BJ (cell line): ENCODE measurements at regions not wholly inside any gene's neighbourhood (a gene's known extent, or its start where the extent isn't known, plus 50 kb on each side); places are given as distances from the start of the nearest gene placed in this dataset.

Experiments used
- CTCF ChIA-PET: fragments of 350-600 bp; formaldehyde crosslinking; extraction: SDS; loops from one replicate; lab custom pipeline; 2021; ENCODE audit warnings: antibody characterized with exemption, inconsistent platforms; lab: Yijun Ruan, JAX
- POLR2A ChIA-PET: fragments of 300-600 bp; sonication (Branson Sonifier 250); formaldehyde crosslinking; extraction: SDS; loops from one replicate; lab custom pipeline; 2021; ENCODE audit warnings: antibody characterized with exemption; lab: Charles Lee
- DNase-seq: peaks from one replicate; pipeline ENCODE4 v3.0.0-alpha.2; 2011; ENCODE audit warnings: low read depth
- H3K27me3 ChIP-seq: 2 replicates; pipeline ENCODE4 v1.6.0; 2011; ENCODE audit warnings: low read length; ENCODE audit not compliant: control insufficient read depth, insufficient read depth
- H3K36me3 ChIP-seq: 2 replicates; pipeline ENCODE4 v1.5.1; 2011; ENCODE audit warnings: low read length; ENCODE audit not compliant: control insufficient read depth, insufficient read depth
- H3K4me3 ChIP-seq: 2 replicates; pipeline ENCODE4 v1.5.1; 2011; ENCODE audit warnings: low read depth, mild to moderate bottlenecking, control low read depth, low read length
- CTCF ChIP-seq: IDR thresholded peaks from 2 replicates; pipeline ENCODE4 v1.5.1; 2011; ENCODE audit warnings: low read depth, mild to moderate bottlenecking, control low read depth, inconsistent platforms, low read length, moderate library complexity; ENCODE audit not compliant: insufficient read depth

GRCh38 chr7:41145656-41146055 is 557.2 kb downstream of the INHBA start:
- CTCF ChIA-PET, result no interaction called here
- DNase-seq, result no peak
- POLR2A ChIA-PET, result no interaction called here
- no peaks in the 10 kb centered on the region for H3K36me3 ChIP-seq
- H3K4me3 ChIP-seq, result no peak overlapping the region
- H3K27me3 ChIP-seq, result no peaks in the 10 kb centered on the region
- TF ChIP-seq CTCF, result no peak

GRCh38 chr7:41142904-41143473 is 559.9 kb downstream of the INHBA start:
- CTCF ChIA-PET, result interaction anchor here (1.8 kb wide), 1 partner anchor 13 kb away, joined by 5 read pairs; no protein-coding TSS in a partner anchor
- POLR2A ChIA-PET, result interaction anchor here (0.6 kb wide), 1 partner anchor 60 kb away, joined by 3 read pairs; no protein-coding TSS in a partner anchor
- peak; percentile 70 for DNase-seq

GRCh38 chr7:41139789-41140188 is 563.1 kb downstream of the INHBA start:
- Histone ChIP-seq H3K27me3 (no peaks in the 10 kb centered on the region), H3K36me3 (no peaks in the 10 kb centered on the region), H3K4me3 (no peak overlapping the region)
- POLR2A ChIA-PET, result no interaction called here
- no peak for TF ChIP-seq CTCF
- DNase-seq, result no peak
- CTCF ChIA-PET, result no interaction called here

More at GRCh38 chr7:41142904-41143473, 559.9 kb downstream of the INHBA start:
- no peak for TF ChIP-seq CTCF
- Histone ChIP-seq H3K27me3 (no peaks in the 10 kb centered on the region), H3K36me3 (no peaks in the 10 kb centered on the region), H3K4me3 (no peak overlapping the region)

- Histone ChIP-seq H3K36me3 (no peaks in the 10 kb centered on the region), H3K4me3 (no peak overlapping the region), H3K27me3 (no peaks in the 10 kb centered on the region)
- CTCF ChIA-PET, result no interaction called here
- TF ChIP-seq CTCF, result no peak
- POLR2A ChIA-PET, result no interaction called here
- no peak for DNase-seq
These were observed 566.3 kb downstream of the INHBA start for GRCh38 chr7:41136551-41136950.

GRCh38 chr7:41135511-41135910 is 567.4 kb downstream of the INHBA start:
- no peak for TF ChIP-seq CTCF
- DNase-seq, result no peak
- Histone ChIP-seq H3K36me3 (no peaks in the 10 kb centered on the region), H3K4me3 (no peak overlapping the region), H3K27me3 (no peaks in the 10 kb centered on the region)
- ChIA-PET POLR2A (no interaction called here), CTCF (no interaction called here)
